AG04449 (cell line): ENCODE measurements at regions not wholly inside any gene's neighbourhood (a gene's known extent, or its start where the extent isn't known, plus 50 kb on each side); places are given as distances from the start of the nearest gene placed in this dataset.
"Not testable (repeated sequence)": the region's sequence is repeated elsewhere in the genome, so short reads cannot be mapped to it uniquely, and the experiment has no call there.

Experiments
- CTCF ChIA-PET: fragments of 350-600 bp; formaldehyde crosslinking; extraction: SDS; loops from one replicate; lab custom pipeline; 2021; ENCODE audit warnings: antibody characterized with exemption; lab: Yijun Ruan, JAX
- POLR2A ChIA-PET: fragments of 400-600, 350-600 bp; formaldehyde crosslinking; extraction: SDS; loops from one replicate; lab custom pipeline; 2020; ENCODE audit warnings: antibody characterized with exemption, inconsistent platforms; lab: Yijun Ruan, JAX
- DNase-seq: peaks from one replicate; pipeline ENCODE4 v3.0.0-alpha.2; 2010; ENCODE audit warnings: low read depth, low spot score
- H3K4me3 ChIP-seq: 2 replicates; pipeline ENCODE4 v1.5.1; 2011; ENCODE audit warnings: low read depth, mild to moderate bottlenecking, control low read depth, low read length
- TF ChIP-seq, protein P1 (sequence below): IDR thresholded peaks from one replicate; pipeline ENCODE4 v1.5.1; 2011; ENCODE audit warnings: mild to moderate bottlenecking, moderate library complexity, low read length, control low read depth, inconsistent platforms; ENCODE audit not compliant: insufficient read depth; ENCODE audit errors: missing control alignments

- DNase-seq = no peak
Measured at GRCh38 chr12:17918013-17918412, 172.0 kb downstream of the RERGL start.

GRCh38 chr12:17884581-17884980, 205.4 kb downstream of the RERGL start:
- DNase-seq = no peak
- POLR2A ChIA-PET = no interaction called here
- no peak overlapping the region for H3K4me3 ChIP-seq
- TF ChIP-seq, protein P1, sequence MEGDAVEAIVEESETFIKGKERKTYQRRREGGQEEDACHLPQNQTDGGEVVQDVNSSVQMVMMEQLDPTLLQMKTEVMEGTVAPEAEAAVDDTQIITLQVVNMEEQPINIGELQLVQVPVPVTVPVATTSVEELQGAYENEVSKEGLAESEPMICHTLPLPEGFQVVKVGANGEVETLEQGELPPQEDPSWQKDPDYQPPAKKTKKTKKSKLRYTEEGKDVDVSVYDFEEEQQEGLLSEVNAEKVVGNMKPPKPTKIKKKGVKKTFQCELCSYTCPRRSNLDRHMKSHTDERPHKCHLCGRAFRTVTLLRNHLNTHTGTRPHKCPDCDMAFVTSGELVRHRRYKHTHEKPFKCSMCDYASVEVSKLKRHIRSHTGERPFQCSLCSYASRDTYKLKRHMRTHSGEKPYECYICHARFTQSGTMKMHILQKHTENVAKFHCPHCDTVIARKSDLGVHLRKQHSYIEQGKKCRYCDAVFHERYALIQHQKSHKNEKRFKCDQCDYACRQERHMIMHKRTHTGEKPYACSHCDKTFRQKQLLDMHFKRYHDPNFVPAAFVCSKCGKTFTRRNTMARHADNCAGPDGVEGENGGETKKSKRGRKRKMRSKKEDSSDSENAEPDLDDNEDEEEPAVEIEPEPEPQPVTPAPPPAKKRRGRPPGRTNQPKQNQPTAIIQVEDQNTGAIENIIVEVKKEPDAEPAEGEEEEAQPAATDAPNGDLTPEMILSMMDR = no peak
- CTCF ChIA-PET = no interaction called here

More at GRCh38 chr12:17918013-17918412, 172.0 kb downstream of the RERGL start:
- TF ChIP-seq, protein P1 = no peak
- ChIA-PET CTCF (no interaction called here), POLR2A (no interaction called here)
- no peak overlapping the region for H3K4me3 ChIP-seq

DNA sequence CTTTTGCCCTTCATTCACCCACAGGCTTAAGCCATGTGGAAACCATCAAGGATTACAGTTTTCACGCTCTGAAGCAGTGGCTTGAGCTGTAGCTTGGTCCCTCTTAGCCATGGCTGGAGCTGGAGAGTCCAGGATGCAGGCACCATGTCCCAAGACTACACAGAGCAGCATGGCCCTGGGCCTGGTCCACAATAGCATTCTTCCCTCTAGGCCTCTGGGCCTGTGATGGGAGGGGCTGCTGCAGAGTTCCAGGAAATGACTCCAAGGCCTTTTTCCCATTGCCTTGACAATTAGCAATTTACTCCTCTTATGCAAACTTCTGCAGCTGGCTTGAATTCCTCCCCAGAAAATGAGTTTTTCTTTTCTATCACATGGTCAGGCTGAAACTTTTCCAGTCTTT, 211.3 kb downstream of the RERGL start:
- ChIA-PET CTCF (no interaction called here), POLR2A (no interaction called here)
- TF ChIP-seq, protein P1 = no peak
- no peak for DNase-seq
- H3K4me3 ChIP-seq = no peak overlapping the region

DNA sequence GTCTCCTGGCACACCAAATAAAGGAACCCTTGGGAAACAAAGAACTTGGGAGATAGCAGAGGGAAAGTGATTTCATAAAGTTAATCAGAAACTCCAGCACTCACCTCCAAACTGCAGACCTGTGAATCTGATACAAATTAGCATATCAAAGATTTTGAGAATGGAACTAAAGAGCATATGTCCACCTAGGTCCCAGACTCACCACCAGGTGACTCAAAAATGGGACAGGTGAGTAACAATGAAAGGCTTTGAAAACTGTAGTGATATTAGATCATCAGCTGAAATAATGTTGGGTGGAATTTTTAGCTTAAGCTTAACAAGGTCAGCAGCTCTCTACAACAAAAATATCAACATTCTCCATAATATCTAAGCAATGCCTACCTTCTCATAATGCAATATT, 214.8 kb downstream of the RERGL start:
- no peak for DNase-seq
- ChIA-PET POLR2A (no interaction called here), CTCF (no interaction called here)
- TF ChIP-seq, protein P1 = no peak
- no peak overlapping the region for H3K4me3 ChIP-seq

- DNase-seq = no peak
- TF ChIP-seq, protein P1 = no peak
- no peak overlapping the region for H3K4me3 ChIP-seq
- POLR2A ChIA-PET = no interaction called here
- CTCF ChIA-PET = no interaction called here
Measured at GRCh38 chr12:17866802-17867201, 223.2 kb downstream of the RERGL start.

GRCh38 chr12:17855548-17855947, 234.4 kb downstream of the RERGL start:
- CTCF ChIA-PET, DNase-seq, H3K4me3 ChIP-seq, POLR2A ChIA-PET: not testable (repeated sequence)

GRCh38 chr12:17853054-17853453, 236.9 kb downstream of the RERGL start:
- POLR2A ChIA-PET = no interaction called here

More at GRCh38 chr12:17853054-17853453, 236.9 kb downstream of the RERGL start:
- H3K4me3 ChIP-seq = no peak overlapping the region
- TF ChIP-seq, protein P1 = no peak
- CTCF ChIA-PET = no interaction called here
- no peak for DNase-seq
